ENCODE measurements at regions not wholly inside any gene's neighbourhood (a gene's known extent, or its start where the extent isn't known, plus 50 kb on each side); places are given as distances from the start of the nearest gene placed in this dataset.
A peak's percentile ranks its signal among the peaks of the same experiment; 100 is the strongest.

DNA sequence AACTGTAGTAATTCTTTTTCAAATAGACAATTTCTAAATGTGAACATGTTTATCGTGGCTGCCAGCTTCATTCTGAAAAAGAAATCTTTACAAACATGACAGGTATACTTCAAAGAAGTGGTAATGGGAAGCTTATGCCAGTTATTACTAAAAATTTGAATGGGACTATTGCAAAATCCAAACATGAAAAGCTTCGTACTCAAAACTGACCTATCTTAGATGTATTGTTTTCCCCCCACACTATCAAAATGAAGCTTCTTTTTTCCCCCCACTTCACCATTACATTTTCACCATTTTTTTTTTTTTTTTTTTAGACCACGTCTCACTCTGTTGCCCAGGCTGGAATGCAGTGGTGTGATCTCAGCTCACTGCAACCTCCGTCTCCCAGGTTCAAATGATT lies 50.4 kb upstream of the SERTAD2 start:
- no peak for DNase-seq

GRCh38 chr2:64704996-64705395 lies 51.3 kb upstream of the SERTAD2 start:
- DNase-seq: no peak

DNA sequence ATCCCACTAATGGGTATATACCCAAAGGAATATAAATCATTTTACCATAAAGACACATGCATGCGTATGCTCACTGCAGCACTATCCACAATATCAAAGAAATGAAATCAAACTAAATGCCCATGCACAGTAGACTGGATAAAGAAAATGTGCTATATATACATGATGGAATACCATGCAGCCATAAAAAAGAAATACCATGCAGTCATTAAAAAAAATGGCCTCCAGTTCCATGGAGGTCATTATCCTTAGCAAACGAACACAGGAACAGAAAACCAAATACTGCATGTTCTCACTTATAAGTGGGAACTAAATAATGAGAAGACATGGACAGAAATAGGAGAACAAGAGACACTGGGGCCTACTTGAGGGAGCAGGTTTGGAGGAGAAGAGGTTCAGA lies 53.6 kb upstream of the SERTAD2 start:
- no peak for DNase-seq

DNA sequence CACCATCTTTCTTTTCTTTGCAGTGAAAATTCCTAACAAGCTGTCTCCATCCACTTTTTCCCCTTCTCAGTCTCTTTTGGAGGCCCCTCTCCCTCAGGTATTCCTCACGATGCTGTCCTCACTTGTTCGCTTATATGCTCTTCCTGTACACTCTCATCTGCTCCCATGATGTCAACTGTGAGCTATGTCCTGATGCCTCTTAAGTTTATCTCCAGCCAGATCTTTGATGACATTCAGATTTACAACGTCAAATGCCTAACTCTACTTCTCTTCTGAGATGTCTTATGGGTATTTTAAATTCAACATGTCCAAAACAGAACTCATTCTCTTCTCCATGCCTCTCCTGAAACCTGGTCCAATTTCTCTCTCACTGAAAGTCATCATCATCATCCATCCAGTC lies 55.1 kb upstream of the SERTAD2 start:
- DNase-seq: no peak

DNA sequence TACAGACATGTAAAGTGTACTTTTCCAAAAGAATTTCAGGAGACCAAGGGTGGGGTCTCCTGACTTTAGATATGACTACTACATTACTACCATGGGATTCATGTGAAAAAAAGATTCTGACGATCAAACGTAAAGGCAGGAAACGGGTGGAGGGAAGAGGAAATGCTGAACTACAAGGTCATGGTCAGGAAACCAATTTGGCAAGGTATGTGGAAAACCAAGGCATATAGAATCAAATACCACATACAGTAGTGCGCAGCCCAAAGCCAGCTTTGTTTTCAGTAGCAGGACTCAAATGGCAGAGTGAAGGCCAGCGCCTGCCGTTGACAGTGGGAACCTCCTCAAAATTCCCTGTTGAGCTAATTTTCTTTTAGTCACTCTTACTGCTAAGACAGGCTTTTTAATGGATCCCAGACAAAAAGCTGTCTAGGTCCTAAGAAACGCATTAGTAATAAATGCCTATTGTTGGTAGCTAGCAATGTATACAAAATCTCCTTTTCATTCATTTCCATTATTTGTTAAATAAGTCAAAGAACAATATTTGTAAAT lies 57.6 kb upstream of the SERTAD2 start:
- no peak for DNase-seq

GRCh38 chr2:64713686-64714085 lies 60.0 kb upstream of the SERTAD2 start:
- DNase-seq: no peak

DNA sequence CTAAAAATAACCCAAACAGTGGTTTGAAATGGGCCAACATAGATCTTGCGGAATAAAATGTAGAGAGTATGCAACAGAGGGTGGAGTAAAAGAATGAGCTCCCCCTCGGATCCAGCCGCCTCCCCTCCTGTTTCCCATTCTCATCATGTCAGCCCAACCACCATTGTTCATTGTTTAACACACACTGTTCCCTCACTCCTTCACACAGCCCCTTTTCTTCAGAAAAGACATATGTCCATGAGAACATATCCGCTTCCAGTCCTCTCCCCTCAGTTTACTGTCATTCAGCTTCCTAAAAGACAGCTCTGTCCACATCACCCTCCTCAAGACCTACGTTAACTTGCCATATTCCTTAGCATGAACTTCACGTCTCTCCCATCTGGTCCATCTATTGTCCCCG lies 62.9 kb upstream of the SERTAD2 start:
- DNase-seq: no peak

DNA sequence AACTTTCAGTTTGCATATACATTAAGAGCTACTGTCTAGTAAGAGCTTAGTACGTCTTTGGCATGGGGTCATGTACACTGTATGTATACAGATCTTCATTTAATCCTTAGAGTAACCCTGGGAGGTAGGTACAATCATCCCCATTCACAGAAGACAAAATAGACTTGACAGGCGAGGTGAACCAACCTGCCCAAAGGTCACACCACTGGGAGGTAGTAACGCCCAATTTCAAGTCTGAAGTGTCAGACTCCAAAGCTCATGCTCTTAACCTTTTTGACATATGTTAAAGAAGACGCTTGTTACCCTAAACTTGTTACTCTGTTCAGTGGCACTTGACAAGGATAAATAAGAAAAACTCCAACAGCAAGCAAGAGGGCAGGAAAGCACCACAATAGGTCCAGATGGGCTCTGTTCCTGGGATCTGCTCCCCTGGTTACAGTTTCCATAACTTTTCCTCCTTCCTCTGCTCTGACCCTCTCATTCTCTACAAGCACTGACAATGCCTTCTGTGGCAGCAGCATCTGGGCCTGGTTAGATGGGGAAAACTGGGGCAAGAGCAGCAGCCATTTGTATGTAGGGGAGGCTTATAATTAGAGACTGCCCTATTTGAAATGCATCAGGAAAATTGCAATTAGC lies 64.7 kb upstream of the SERTAD2 start:
- DNase-seq: no peak

DNA sequence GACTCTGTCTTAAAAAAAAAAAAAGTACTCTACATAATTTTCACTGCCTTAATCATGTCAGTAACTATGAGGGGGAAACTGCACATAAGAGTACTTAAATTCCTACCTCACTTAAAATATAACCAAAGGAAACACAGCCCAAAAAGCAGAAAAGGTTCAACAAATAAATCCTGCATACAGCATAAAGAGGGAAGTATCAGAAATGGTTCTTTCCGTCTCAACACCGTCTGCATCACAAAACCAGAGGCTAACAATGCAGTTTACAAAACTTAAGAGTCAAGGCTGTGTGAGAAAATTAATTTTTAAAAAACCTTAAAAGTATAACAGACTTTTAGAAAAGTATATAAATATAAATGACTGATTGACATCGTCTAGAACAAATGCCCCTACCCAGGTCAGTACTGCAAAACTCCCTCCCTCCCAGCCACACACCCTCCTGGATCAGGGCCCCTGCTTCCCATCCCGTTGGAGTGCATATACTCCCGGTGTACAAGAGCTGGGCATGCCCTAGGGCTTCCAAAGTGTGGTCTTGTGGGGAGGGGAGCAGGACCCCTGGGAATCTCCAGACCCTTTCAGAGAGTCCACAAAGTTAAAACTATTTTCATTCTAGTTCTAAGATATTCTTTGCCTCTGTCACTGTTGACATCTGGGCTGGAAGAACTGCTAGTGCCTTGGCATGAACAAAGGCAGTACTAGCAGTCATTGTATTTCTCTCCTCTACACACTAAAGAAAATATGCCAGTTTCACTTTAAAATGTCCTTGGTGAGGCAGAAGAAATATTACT lies 67.0 kb upstream of the SERTAD2 start:
- DNase-seq: no peak

GRCh38 chr2:64721320-64721623 lies 67.6 kb upstream of the SERTAD2 start:
- DNase-seq: no peak

DNA sequence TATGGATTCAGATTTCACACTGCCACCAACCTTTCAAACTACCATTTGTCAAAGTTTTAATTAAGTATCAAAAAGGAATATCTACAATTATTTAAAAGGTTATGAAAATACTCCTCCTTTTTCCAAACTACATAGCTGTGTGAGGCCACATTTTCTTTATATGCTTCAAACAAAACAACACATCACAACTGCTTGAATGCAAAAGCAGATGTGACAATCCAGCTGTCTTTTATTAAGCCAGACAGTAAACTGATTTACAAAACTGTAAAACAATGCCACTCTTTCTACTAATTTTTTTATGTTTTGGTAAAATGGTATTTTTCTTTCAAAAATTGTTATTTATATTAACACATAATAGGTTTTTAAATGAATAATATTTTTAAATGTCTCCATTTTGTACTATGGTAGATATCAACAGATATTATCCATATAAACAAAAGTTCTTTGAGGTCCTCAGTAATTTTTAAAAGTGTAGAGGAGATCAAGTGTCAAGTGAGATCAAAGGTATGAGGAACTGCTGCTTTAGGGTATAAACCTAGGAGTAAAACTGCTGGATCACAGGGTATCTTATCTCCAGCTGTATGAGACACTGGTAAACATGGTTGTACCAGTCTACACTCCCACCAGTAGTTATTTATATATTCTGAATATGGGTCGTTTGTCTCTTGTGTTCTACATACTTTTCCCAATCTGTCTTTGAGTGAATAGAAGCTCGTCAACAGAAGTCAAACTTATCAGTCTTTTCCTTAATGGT lies 68.8 kb upstream of the SERTAD2 start:
- DNase-seq: no peak

DNA sequence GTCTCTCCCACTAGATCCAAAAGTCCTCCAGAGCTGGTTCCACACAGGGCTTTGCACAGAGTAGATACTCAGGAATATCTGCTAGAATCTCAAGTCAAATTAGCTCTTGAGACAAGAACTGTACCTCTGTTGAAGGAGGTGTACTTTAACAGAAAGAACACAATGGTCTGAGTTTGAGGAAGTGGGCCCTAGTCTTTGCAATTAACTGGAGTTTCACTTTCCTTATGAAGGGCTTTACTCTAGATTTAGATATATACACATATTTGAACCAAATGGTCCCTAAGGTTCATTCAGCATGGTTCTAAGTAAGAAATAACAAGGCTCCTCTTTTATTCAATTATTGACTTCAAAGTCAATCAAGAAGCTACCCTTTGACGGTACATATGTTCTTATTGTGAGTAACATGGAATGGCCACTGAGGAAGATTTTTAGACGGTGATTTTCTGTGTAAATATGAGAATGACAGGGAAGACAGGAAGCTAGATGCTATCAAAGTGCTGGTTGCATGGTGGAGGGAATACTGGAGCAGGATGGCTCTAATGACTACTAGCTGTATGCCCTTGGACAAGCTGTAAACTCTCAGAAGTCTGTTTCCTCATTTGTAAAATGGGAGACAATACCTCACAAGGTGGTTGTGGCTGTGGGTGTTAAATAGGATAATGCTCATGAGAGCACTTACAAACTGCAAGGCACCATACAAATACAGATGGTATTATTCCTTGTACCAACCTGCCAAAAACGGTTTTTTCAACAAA lies 73.5 kb upstream of the SERTAD2 start:
- DNase-seq: no peak

DNA sequence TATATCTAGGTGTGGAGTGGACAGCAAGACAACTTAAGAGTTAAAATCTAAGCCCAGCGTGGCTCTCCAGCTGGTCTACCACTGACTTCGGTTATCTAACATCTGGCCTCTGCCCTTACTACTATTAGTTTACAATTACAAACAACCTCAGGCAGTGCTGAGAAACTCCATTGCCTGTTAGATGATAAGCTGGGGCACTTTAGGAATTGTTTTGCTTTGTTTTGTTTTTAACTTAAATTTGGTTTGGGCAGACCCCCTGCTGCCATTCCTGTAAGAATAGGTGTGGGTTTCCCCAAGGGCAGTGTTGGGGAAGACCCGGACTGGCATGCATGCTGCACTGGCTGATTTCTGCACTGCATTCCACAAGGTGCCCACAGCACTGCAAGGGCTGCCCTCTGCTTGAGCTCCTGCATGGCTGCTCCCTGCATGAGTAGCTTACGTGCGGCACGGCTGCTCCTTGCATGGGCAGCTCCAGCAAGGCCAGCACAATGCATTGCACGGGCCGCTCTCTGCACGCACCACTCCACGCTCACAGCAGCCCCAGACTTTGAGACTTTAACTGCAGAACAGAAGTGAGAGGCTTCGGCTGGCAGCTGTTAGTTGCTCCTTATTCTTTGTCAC lies 74.2 kb upstream of the SERTAD2 start:
- no peak for DNase-seq

DNA sequence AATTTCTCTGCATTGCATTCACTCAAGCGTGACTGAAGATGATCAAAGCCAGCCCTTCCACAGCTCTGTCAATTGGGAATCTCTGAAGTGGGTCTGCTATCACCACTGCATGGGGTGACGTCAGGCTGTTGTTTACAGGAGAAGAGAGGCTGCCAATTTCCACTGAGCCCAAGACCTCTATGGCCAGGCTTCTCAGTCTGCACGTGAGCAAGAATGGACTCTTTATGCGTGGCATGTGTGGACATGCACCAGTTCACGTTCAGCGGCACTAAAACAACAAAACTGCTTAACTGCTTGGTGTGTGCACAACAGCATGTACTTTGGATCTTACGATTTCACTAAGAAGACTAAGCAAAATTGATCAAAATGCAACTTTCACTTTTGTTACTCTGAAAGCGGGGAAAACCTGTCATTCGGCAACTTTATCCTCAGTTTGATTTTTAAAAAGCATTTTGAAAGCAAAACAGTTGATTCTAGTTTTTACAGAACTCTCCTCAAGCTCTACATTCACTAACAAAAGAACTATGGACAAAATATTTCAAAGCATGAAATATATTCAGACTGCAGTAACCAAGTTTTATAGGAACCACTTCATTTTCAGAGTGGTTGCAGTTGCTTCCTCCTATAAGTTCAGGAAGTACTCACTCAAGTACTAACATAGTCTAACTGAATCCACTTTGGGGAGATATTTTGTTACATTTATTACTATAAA lies 77.0 kb upstream of the SERTAD2 start:
- peak; percentile 10 for DNase-seq

- no peak for DNase-seq
Observed at GRCh38 chr2:64731263-64731643, 77.5 kb upstream of the SERTAD2 start.

DNA sequence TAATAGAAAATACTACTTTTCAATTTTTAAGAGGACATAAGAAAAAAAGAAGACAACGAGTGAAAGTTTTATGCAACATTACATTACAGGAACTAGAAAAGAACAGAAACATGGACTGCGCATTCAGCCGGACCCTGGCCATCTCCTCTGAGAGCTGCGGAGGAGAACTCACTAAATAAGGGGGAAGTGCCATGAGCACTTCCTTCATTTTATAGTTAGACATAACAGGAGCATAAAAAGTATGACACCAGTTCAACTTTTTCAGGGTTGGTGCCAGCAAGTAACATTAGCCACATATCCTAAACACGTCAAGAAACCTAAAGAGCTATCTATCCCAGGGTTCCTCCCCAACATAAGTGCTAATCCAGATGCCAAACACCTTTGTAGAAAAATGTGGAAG lies 78.0 kb upstream of the SERTAD2 start:
- no peak for DNase-seq

GRCh38 chr2:64732146-64732545 lies 78.4 kb upstream of the SERTAD2 start:
- no peak for DNase-seq

GRCh38 chr2:64735504-64735903 lies 81.8 kb upstream of the SERTAD2 start:
- DNase-seq: no peak

GRCh38 chr2:64737547-64737946 lies 83.8 kb upstream of the SERTAD2 start:
- DNase-seq: no peak

- no peak for DNase-seq
Observed at GRCh38 chr2:64738026-64738425, 84.3 kb upstream of the SERTAD2 start.

DNA sequence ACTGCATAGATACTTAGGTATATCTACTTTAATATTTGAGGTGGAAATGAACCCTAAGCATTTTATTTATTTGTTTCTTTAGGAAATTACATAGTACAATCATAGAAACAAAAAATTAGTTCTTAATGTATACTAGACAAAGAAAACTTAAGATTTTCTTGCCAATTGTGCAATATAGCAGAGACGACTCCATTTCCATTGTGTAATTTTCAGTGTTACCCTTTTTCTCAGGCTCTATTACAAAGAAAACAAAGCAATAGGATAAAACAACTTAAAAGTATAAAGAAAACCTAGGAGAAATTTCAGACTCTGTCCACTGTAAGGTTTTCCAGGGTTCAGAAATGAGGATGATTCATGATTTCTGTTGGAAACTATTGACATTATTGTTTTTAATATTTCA lies 89.0 kb upstream of the SERTAD2 start:
- no peak for DNase-seq

GRCh38 chr2:64743739-64744330 lies 90.1 kb upstream of the SERTAD2 start:
- no peak for DNase-seq

Data from NCI-H2107 (cell line).